Middle frontal gyrus (tissue), 1 donor: ENCODE measurements at regions not wholly inside any gene's neighbourhood (a gene's known extent, or its start where the extent isn't known, plus 50 kb on each side); places are given as distances from the start of the nearest gene placed in this dataset.
"Not testable (repeated sequence)": the region's sequence is repeated elsewhere in the genome, so short reads cannot be mapped to it uniquely, and the experiment has no call there.

Source experiments
- DNase-seq: peaks from one replicate; pipeline ENCODE4 v3.0.0-alpha.2; 2015; ENCODE audit warnings: low spot score; ENCODE audit errors: extremely low spot score

GRCh38 chr1:60562740-60563139 lies 489.2 kb upstream of the C1orf87 start:
- DNase-seq = no peak

- no peak for DNase-seq
Observed at GRCh38 chr1:60560701-60561100, 487.1 kb upstream of the C1orf87 start.

- no peak for DNase-seq
Observed at GRCh38 chr1:60558236-60558635, 484.7 kb upstream of the C1orf87 start.

GRCh38 chr1:60553730-60554129 lies 480.2 kb upstream of the C1orf87 start:
- no peak for DNase-seq

- no peak for DNase-seq
Observed at GRCh38 chr1:60547821-60548220, 474.3 kb upstream of the C1orf87 start.

- DNase-seq = no peak
Observed at GRCh38 chr1:60541831-60542532, 468.4 kb upstream of the C1orf87 start.

- no peak for DNase-seq
Observed at GRCh38 chr1:60540141-60540540, 466.6 kb upstream of the C1orf87 start.

DNA sequence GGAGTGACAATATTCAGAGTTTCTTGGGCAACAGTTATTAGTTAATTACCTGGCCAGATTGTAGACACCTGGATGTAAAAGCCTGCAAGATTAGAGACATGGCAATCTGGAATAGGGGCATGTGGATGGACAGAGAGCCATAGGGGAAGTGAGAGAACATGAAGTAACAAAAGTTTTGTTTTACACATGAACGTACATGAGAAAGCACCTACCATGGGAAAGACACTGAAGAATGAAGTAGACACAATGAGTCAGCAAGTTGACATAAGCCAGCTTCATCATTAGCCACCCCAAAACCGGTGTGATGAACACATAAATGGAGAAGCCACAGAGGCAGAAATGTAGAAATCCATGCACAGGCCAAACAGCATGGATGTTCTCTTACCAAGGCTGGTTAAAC lies 462.1 kb upstream of the C1orf87 start:
- DNase-seq = no peak

GRCh38 chr1:60527567-60527966 lies 454.0 kb upstream of the C1orf87 start:
- no peak for DNase-seq

DNA sequence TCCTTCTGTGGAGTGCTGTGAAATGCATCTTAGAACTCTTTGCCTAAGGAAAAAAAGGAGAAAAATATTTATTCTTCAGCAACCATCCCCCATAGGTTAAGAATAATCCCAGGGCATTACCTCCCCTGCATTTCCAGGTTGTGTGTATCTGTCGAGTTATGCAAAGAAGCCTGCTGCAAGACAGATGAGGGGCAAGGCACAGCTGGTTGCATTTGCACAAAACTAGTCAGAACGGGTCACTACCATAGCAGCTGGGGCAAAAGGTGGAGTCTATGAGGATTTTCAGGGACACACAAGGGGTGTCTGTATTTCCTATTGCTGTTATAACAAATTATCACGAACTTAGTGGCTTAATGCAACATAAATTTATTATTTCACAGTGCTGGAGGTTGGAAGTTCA lies 443.4 kb upstream of the C1orf87 start:
- DNase-seq = no peak

DNA sequence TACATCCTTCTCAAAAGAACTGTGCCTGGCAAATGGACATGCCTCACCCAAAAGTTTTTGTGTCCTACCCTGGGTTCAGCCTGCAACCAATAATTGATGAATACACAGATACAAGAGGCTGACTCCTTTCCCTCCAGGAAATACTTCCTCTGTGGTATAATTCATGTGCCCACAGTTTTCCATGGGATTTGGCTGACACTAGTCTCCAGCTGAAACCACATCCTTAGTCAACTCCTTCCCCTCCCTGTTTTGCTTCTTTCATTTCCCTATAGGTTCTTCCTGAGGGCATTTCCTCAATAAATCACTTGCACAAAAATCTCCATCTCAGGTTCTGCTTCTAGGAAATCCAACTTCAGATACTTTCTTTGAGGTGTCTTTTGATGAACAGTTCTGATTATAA lies 436.6 kb upstream of the C1orf87 start:
- DNase-seq = no peak

GRCh38 chr1:60504206-60504840 lies 430.8 kb upstream of the C1orf87 start:
- DNase-seq = no peak

GRCh38 chr1:60503266-60503925 lies 429.8 kb upstream of the C1orf87 start:
- DNase-seq = no peak

DNA sequence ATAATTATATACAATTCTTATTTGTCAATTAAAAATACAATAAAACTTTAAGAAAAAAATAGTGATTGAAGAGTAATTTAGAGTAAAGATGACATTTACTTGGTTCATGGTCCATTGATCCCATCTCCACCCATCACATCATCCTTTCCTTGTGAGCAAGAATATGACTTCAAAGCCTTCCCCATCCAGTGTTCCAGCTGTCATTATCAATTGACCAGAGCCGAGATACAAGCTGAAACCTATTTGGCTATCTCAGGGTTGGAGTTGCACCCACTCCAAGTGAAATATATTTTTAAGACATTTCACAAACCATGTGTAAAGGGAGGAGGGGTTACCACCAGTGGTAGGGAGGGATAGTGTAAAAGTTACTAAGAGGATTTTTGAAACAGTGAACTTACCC lies 428.9 kb upstream of the C1orf87 start:
- no peak for DNase-seq

- not testable (repeated sequence) for DNase-seq
Observed at GRCh38 chr1:60489916-60490480, 416.4 kb upstream of the C1orf87 start.

- no peak for DNase-seq
Observed at GRCh38 chr1:60488847-60489246, 415.3 kb upstream of the C1orf87 start.

DNA sequence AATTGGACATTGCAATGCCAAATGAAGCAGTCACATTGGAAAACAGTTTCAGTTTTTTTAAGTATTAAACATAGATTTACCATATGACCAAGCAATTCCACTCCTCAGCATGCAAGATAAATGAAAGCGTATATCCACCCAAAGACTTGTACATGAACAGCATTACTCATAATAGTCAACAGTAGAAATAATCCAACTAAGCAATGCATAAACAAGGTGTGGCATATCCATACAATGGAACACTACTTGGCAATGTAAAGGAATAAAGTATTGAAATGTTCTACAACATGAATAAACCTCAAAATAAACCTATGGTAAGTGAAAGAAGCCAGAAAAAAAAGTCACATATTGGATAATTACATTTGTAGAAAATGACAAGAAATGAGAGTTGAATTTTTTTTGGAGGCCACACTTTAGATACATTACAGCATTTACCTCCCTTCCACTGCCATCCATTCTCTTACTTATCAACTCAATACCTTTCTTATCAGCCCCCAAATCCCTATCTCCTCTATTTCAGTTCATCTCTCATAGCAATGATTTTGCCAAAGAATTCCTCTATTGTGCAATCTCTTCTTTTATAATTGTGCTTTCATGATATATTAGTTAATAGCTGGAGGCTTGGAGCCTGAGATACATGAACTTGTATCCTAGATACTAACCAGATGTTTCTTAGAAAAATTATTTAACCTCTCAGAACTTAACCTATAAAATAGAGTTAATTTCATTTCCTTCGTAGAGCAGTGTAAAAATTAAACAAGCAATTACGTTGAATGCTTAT lies 414.2 kb upstream of the C1orf87 start:
- no peak for DNase-seq

GRCh38 chr1:60483509-60483908 lies 409.9 kb upstream of the C1orf87 start:
- no peak for DNase-seq

- no peak for DNase-seq
Observed at GRCh38 chr1:60470246-60470645, 396.7 kb upstream of the C1orf87 start.

GRCh38 chr1:60463786-60464185 lies 390.2 kb upstream of the C1orf87 start:
- no peak for DNase-seq

DNA sequence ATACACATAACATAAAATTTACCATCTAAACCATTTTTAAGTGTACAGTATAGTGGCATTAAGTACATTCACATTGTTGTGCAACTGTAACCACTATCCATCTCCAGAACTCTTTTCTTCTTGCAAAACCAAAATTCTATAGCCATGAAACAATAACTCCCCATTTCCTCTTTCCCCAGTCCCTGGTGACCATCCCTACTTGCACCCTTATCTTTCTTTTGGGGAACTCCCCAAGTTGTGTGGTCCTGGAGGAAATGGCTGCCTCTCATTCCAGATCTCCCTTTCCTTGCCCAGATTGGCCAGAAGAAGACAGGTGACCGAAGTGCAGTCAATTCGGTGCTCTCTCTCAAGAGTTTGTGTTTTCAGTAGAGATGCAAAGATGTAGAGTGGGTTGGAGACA lies 389.6 kb upstream of the C1orf87 start:
- DNase-seq = no peak
